Smooth muscle cell of the brain vasculature (primary cell): ENCODE measurements at regions not wholly inside any gene's neighbourhood (a gene's known extent, or its start where the extent isn't known, plus 50 kb on each side); places are given as distances from the start of the nearest gene placed in this dataset.

Experiments
- DNase-seq: peaks from one replicate; pipeline ENCODE4 v3.0.0-alpha.2; 2012; ENCODE audit warnings: low read depth, low spot score

DNA sequence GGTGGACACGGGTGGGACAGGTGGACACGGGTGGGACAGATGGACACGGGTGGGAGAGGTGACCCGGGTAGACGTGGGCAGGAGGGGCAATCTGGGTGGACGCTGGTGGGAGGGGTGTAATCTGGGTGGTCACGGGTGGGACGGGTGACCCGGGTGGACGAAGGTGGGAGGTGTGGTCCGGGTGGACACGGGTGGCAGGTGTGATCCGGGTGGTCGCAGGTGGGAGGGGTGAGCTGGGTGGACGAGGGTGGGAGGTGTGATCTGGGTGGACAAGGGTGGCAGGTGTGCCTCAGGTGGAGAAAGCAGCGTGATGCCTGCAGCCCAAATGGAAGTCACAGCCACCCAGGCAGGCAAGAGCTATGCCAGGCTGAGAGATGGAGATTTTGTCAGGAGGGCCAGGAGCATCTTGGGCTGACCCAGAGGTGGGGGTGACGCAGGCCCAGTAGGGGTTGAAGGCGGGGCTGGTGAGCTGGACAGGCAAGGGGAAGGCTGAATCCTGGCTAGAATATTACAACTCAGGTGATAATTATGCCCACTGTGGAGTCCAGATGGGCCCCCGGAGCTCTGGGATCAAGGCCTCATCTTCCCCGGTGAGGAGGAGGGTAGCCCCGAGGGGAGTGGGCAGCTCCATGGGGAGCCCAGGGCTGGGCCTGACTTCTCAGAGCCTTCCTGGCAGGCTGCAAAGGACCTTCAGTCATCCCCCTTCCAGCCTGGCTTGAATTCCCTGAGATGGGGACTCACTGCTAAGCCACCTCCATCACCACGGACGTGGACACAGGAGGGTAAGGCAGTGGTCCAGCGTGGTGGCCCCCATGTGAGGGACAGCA is 100.0 kb downstream of the ADRA2C start:
- DNase-seq: no peak

DNA sequence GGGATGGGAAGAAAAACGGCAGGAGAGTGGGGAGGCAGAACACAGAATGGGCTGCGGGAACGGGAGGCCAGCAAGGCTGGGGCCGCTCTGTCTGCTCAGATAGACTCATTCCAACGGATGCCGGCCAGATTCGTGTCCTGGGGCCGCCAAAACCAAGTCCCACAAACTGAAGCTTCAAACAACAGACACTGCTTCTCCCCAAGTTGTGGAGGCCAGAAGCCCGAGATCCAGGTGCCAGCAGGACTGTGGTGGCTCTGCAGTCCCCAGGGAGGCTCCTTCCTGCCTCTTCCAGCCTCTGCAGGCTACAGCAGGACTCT is 100.6 kb downstream of the ADRA2C start:
- no peak for DNase-seq

GRCh38 chr4:3867403-3868100 is 101.4 kb downstream of the ADRA2C start:
- no peak for DNase-seq

GRCh38 chr4:3868211-3869173 is 102.3 kb downstream of the ADRA2C start:
- no peak for DNase-seq

DNA sequence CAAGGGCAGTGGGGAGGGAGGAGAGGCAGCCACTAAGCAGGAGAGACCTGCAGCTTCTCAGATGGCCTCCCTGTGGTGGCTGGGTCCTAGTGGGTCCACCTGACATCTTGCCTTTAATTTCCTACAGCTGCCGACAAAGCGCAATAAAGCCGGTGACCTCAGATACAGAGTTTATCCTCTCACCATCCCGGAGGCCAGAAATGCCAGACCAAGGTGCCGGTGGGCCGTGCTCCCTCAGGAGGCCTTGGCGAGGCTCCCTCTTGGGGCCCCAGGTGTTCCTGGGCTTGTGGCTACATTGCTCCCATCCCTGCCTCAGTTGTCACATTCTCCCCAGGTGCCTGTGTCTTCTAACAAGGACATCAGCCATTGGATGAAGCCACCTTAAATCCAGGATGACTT is 103.0 kb downstream of the ADRA2C start:
- DNase-seq: no peak

DNA sequence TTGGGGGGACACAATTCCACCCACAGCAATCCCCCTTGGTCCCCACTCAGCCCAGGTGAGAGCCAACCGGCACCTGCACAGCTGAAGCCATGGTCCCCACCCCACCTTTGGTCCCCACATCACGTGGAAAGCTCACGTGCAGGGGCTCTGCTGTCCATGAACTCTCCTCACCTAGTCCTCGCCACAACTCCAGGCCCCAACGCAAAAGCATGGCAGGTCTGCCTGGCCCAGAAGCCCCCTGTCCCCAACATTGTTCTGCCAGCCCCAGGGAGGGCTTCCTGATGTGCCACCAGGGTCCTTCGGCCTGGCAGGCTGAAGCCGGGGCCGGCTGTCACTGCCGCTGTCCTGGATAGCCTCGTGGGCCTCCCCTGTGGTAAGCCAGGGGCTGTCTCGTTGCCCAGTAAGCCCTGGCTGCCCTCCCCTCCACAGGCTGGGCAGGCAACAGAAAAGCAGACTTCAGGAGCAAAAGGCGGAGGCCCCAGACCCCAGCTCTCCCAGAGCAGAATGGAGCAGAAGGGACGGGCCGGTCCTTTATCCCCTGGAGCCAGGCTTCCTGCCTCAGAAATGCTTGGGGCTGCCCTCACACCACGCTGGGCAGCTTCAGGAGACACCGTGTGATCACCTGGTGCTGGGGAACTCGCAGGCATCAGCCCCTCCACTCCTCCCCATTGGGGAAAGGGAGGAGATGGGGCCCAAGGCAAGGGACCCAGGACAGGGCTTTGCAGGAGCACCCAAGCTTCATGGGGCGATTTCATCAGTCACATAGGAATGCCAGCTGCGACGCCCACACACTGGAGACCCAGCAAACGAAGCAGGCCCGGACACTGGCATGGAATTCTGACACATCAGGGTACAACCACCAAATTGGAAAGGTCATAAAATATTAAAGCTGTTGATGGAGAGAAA is 103.7 kb downstream of the ADRA2C start:
- no peak for DNase-seq

DNA sequence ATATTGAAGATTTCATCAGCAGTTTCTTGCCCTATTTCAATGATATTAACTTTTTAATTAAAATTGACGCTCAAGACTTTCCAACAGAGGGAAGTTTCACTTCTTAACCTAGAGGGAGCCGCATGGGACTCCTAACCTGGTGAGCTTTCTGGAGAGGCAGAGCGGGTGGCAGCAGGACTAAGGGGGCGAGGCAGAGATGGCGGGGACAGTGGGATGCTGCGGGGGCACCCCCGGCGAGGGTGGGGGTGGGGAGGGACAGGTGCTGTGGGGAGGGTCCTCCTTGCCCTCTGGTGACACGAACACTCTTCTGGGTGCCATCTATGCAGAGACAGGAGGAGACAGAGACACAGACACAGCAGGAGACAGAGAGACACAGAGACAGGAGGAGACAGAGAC is 104.4 kb downstream of the ADRA2C start:
- no peak for DNase-seq

DNA sequence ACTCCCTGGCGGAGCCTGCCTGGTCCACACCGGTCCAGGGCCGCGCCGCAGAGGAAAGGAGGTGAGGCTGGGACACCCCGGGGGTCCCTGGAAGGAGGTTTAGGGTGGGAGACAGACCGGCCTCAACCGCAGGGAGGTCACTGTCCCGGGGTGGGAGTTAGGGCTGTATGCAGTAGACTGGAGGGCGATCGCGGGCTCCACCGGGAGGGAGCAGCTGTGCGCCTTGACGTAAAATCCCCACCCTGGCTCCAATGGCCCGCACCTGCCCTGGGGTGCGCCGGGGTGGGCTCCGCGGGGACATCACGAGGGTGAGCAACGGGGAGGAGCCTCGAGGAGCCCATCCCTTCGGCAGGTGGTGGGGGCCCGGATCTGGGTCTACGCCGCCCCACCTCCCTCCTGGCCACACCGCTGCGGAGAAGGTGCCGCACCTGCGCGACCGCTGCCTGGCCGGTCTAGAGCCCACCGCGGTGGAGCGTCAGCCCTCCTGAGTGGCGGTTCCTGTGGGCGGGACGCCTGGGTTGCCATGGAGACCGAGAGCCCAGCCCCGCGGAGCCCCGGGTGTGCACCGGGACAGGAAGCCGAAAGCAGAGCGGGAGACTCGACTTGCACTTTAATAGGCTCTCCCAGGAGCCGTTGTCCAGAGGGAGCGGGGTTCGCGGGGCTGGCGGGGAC is 105.1 kb downstream of the ADRA2C start:
- no peak for DNase-seq

DNA sequence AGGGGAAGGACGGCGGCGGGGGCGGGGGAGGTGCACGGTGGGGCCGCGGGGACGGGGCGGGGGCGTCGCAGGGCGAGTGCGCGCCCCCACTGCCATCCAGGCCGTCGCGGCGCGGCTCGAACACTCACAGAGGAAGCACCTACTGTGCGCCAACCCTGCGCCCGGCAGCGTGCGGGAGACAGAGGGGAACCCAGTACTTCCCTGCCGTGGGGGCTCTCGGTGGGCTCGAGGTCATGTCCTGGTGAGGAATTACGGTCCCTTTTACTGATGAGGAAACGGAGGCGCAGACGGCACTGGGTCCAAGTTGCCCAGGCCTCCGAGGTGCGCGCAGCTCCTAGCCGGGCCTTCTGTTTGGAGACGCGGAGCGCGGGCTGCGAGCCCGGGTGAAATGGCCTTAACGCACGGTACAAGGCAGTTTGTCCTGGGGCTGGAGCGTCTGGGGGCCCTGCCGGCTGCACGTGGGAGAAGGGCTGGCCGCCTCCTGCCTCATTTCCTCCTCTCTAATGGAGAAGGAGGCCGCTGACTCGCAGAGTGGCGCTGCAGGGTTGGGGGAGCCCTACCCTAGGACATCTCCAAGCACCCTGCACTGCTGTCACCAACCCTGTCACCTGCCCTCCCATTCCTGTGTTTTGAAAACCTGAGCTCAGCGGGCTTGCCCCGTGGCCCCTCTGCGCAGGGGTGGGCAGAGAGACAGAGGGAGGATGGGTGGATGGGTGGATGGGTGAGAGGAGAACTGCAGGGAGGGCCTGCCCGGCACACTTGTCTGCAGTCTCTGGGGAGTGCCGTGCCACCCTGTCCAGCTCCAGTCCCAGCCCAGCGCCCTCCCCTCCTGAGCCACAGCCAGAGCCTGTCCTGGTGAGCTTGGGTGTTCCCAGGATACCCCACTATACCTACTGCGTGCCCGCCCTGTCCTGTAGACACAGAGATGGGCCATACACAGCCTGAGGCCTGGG is 106.0 kb downstream of the ADRA2C start:
- DNase-seq: no peak

DNA sequence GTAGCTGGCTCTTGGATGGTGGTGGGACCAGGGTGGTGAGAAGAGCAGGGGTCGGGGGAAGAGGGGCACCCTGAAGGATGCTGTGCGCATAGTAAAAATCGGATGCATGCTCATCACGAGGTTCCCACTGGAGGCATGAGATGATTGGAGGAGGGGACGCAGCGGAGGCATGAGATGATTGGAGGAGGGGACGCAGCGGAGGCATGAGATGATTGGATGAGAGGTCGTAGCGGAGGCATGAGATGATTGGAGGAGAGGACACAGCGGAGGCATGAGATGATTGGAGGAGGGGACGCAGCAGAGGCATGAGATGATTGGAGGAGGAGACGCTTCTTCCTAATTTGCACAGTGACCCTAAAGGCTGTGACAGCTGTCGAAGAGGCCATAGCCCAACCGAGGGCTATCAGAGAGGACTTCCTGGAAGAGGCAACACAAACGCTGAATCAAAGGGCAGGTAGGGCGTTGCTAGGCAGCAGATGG is 106.7 kb downstream of the ADRA2C start:
- no peak for DNase-seq

- DNase-seq: no peak
Measured at GRCh38 chr4:3873408-3874027, 107.3 kb downstream of the ADRA2C start.

DNA sequence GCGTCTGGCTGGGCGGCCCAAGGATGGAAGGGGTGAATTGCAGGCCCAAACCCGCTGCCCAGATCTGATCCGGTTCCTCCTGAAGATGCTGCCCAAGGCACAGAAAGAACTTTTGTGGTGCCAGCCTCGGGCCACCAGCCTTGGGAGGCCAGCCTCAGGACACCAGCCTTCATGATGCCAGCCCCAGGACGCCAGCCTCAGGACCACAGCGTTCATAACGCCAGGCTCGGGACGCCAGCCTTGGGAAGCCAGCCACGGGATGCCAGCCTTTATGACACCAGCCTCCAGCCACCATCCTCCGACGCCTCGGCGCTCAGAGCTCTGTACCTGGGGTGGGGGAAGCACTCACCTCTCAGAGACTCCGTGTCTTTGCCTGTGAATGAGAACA is 107.8 kb downstream of the ADRA2C start:
- no peak for DNase-seq

GRCh38 chr4:3874525-3875110 is 108.4 kb downstream of the ADRA2C start:
- DNase-seq: no peak

- no peak for DNase-seq
Measured at GRCh38 chr4:3875466-3875865, 109.3 kb downstream of the ADRA2C start.

DNA sequence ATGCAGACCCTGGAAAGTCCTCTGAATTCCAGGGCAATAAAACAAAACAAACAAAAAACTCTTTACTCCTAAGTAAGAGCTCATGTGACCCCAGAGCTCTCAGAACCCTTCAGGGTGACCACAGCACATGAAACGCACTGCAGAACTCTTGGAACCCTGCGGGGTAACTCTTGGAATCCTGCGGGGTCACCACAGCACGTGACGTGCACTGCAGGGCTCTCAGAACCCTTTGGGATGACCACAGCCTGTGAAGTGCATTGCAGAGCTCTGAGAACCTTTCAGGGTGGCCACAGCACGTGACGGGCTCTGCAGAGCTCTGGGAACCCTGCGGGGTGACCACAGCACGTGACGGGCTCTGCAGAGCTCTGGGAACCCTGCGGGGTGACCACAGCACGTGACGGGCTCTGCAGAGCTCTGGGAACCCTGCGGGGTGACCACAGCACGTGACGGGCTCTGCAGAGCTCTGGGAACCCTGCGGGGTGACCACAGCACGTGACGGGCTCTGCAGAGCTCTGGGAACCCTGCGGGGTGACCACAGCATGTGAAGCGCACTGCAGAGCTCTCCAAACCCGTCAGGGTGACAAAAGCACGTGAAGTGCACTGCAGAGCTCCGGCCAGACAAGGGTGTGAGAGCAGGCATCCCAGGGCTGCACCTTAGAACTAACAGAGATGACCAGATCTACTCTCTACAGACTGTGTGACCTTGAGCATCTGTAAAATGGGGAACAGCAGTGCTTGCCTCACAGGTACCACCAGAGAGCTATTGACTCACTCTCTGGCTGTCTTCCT is 110.1 kb downstream of the ADRA2C start:
- DNase-seq: peak; percentile 76

DNA sequence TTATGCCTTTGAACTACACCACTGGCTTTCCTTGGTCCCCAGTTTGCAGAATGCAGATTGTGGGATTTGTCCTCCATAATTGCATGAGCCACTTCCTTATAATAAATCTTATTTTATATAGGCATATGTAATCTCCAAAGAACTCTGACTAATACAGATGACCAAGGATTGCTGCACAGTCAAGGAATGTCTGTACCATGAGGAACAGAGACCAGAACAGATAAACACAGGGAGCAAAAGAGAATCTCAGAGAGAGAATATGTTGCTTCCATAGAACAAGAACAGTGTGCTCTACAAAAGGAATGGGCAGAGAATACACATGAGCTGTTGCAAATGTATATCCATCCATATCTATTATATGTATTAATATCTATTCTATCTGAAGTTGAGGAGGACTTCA is 111.1 kb downstream of the ADRA2C start:
- DNase-seq: no peak

- no peak for DNase-seq
Measured at GRCh38 chr4:3877868-3878267, 111.7 kb downstream of the ADRA2C start.

DNA sequence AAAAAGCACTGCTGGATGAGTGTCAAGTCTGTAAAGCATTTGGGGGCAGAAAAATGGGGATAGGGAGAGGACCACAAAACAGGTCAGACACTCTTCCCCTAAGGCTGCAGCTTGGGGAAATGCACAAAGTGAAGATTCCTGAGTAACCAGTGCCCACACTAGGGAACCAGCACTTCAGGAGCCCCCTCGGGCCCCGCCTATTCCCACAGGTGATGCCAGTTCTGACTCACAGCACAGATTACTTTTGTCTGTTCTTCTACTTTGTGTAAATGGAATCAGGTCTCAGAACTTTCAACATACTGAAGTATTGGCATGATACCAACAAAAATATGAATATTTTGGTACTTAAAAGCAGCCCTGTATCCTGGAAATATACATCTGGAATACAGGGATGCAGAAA is 112.5 kb downstream of the ADRA2C start:
- DNase-seq: no peak
